Trophoblast cell (in vitro differentiated cells and primary cell): ENCODE measurements at regions not wholly inside any gene's neighbourhood (a gene's known extent, or its start where the extent isn't known, plus 50 kb on each side); places are given as distances from the start of the nearest gene placed in this dataset.

ENCODE experiments used
- DNase-seq, 2 donors: peaks; one replicate each; pipeline ENCODE4 v3.0.0-alpha.2; 2016
- H2AFZ ChIP-seq: 2 replicates; pipeline ENCODE4 v1.6.1; 2013; ENCODE audit warnings: low read length, moderate library complexity, mild to moderate bottlenecking; ENCODE audit not compliant: insufficient read depth, poor library complexity
- H2AK5ac ChIP-seq: 2 replicates; pipeline ENCODE4 v1.6.1; 2013; ENCODE audit warnings: mild to moderate bottlenecking, low read length
- H2BK120ac ChIP-seq: 2 replicates; pipeline ENCODE4 v1.6.1; 2013; ENCODE audit warnings: low read length, mild to moderate bottlenecking, moderate library complexity; ENCODE audit not compliant: insufficient read depth, poor library complexity
- H2BK12ac ChIP-seq: 2 replicates; pipeline ENCODE4 v1.6.1; 2013; ENCODE audit warnings: mild to moderate bottlenecking, low read length, moderate library complexity
- H2BK5ac ChIP-seq: 2 replicates; pipeline ENCODE4 v1.6.1; 2013; ENCODE audit warnings: low read length, low read depth, moderate library complexity, mild to moderate bottlenecking; ENCODE audit not compliant: poor library complexity
- H3K14ac ChIP-seq: 2 replicates; pipeline ENCODE4 v1.6.1; 2013; ENCODE audit warnings: mild to moderate bottlenecking, low read length
- H3K18ac ChIP-seq: 2 replicates; pipeline ENCODE4 v1.6.1; 2013; ENCODE audit warnings: mild to moderate bottlenecking, low read length
- H3K23ac ChIP-seq: 2 replicates; pipeline ENCODE4 v1.6.1; 2013; ENCODE audit warnings: low read length
- H3K27ac ChIP-seq: 2 replicates; pipeline ENCODE4 v1.5.1; 2013; ENCODE audit warnings: low read depth, mild to moderate bottlenecking, inconsistent platforms, low read length, moderate library complexity
- H3K27me3 ChIP-seq: 2 replicates; pipeline ENCODE4 v1.6.1; 2013; ENCODE audit warnings: inconsistent platforms, mild to moderate bottlenecking, low read length, moderate library complexity; ENCODE audit not compliant: insufficient read depth
- H3K36me3 ChIP-seq, 2 experiments: 1 replicate in 1 of 2; 2 replicates in 1 of 2; pipeline ENCODE4 v1.6.1; 2013; ENCODE audit warnings: low read length in 2 of 2, mild to moderate bottlenecking in 2 of 2, moderate library complexity in 1 of 2; ENCODE audit not compliant: insufficient read depth in 2 of 2, control insufficient read depth in 1 of 2
- H3K4ac ChIP-seq: 2 replicates; pipeline ENCODE4 v1.6.1; 2013; ENCODE audit warnings: low read depth, mild to moderate bottlenecking, low read length, moderate library complexity
- H3K4me1 ChIP-seq, 2 experiments: 1 replicate in 1 of 2; 2 replicates in 1 of 2; pipeline ENCODE4 v1.6.1; 2013; ENCODE audit warnings: low read length in 2 of 2, mild to moderate bottlenecking in 2 of 2, moderate library complexity in 1 of 2; ENCODE audit not compliant: insufficient read depth in 2 of 2, control insufficient read depth in 1 of 2
- H3K4me2 ChIP-seq: 2 replicates; pipeline ENCODE4 v1.6.1; 2013; ENCODE audit warnings: inconsistent platforms, mild to moderate bottlenecking, low read length, moderate library complexity
- H3K4me3 ChIP-seq: 2 replicates; pipeline ENCODE4 v1.5.1; 2013; ENCODE audit warnings: mild to moderate bottlenecking, low read depth, low read length, inconsistent platforms
- H3K79me1 ChIP-seq: one replicate; pipeline ENCODE4 v1.6.1; 2013; ENCODE audit warnings: low read length
- H3K79me2 ChIP-seq: 2 replicates; pipeline ENCODE4 v1.6.1; 2013; ENCODE audit warnings: low read length, mild to moderate bottlenecking; ENCODE audit not compliant: control insufficient read depth, insufficient read depth, poor library complexity
- H3K9ac ChIP-seq: 2 replicates; pipeline ENCODE4 v1.6.1; 2013; ENCODE audit warnings: mild to moderate bottlenecking, low read length
- H3K9me3 ChIP-seq: 2 replicates; pipeline ENCODE4 v1.6.1; 2013; ENCODE audit warnings: low read depth, mild to moderate bottlenecking, control low read depth, inconsistent platforms, low read length; ENCODE audit not compliant: insufficient read depth
- H4K12ac ChIP-seq: 2 replicates; pipeline ENCODE4 v1.6.1; 2013; ENCODE audit warnings: low read depth, mild to moderate bottlenecking, low read length, moderate library complexity
- H4K8ac ChIP-seq: 2 replicates; pipeline ENCODE4 v1.6.1; 2013; ENCODE audit warnings: low read depth, mild to moderate bottlenecking, low read length, moderate library complexity
- H4K91ac ChIP-seq: one replicate; pipeline ENCODE4 v1.6.1; 2013; ENCODE audit warnings: low read depth, mild to moderate bottlenecking, low read length, moderate library complexity
- WGBS: extraction: QIAGEN DNeasy Blood & Tissue Kit; methylation state at CpG from one replicate; pipeline ENCODE4 v1.1.7; 2013; ENCODE audit warnings: missing lambda C conversion rate; ENCODE audit not compliant: insufficient read length, insufficient coverage; ENCODE audit errors: extremely low coverage; 5-methylcytosine and 5-hydroxymethylcytosine counted together

DNA sequence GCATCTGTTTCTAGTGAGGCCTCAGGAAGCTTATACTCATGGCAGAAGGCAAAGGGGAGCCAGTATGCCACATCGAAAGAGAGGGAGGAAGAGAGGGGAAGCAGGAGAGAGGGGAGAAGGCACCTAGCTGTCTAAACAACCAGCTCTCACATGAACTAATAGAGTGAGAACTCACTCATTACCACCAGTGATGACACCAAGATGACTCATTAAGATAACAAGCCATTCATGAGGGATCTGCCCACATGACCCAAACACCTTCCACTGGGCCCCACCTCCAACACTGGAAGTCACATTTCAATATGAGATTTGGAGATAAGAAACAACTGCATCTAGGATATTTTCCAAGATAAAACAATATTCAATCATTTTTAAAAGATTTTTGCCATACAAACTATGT, 753.9 kb upstream of the ZEB2 start:
- Histone ChIP-seq H3K18ac (no peak overlapping the region), H3K27me3 (no peaks in the 10 kb centered on the region), H3K4ac (no peak overlapping the region), H3K4me3 (no peak overlapping the region), H3K4me1 (no peaks in the 10 kb centered on the region), H2AK5ac (no peak overlapping the region), H3K36me3 (no peaks in the 10 kb centered on the region), H2AFZ (no peak overlapping the region), H3K4me2 (no peak overlapping the region), H4K91ac (no peak overlapping the region), H2BK12ac (no peak overlapping the region), H3K23ac (no peak overlapping the region), H3K79me2 (no peaks in the 10 kb centered on the region), H3K27ac (no peak overlapping the region), H2BK120ac (no peak overlapping the region), H2BK5ac (no peak overlapping the region), H3K9me3 (no peaks in the 10 kb centered on the region), H4K8ac (no peak overlapping the region), H3K9ac (no peak overlapping the region), H3K79me1 (no peaks in the 10 kb centered on the region), H3K14ac (no peak overlapping the region), H4K12ac (no peak overlapping the region)
- no peak for DNase-seq
- no CpG with 5 or more reads among the region's 1 CpG for WGBS

DNA sequence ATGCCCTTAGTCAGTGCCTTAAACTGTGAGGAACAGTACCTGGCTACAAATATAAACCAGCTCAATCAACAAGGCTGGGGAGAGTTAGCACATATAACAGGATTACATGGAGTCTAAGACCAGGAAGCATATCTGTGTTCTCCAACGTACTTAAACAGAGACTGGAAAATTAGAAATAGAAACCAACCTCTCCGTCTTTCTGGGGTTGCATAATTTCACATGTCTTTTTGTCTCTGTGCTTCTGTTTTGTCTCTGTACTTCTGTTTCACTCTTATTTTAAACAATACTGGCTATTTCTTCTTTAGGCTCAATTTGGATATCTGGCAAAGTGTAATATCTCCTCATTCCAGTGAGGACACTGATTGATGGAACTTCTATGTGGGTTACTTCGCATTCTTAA, 749.0 kb upstream of the ZEB2 start:
- Histone ChIP-seq H3K27ac (no peak overlapping the region), H2AFZ (no peak overlapping the region), H3K4me3 (no peak overlapping the region), H3K14ac (no peak overlapping the region), H4K8ac (no peak overlapping the region), H3K4ac (no peak overlapping the region), H4K91ac (no peak overlapping the region), H3K27me3 (no peaks in the 10 kb centered on the region), H3K9ac (no peak overlapping the region), H2BK12ac (no peak overlapping the region), H4K12ac (no peak overlapping the region), H2AK5ac (no peak overlapping the region), H3K4me2 (no peak overlapping the region), H3K23ac (no peak overlapping the region), H3K79me1 (no peaks in the 10 kb centered on the region), H3K4me1 (no peaks in the 10 kb centered on the region), H3K9me3 (no peaks in the 10 kb centered on the region), H2BK120ac (no peak overlapping the region), H3K18ac (no peak overlapping the region), H3K79me2 (no peaks in the 10 kb centered on the region), H2BK5ac (no peak overlapping the region), H3K36me3 (no peaks in the 10 kb centered on the region)
- no peak for DNase-seq
- WGBS = no CpG with 5 or more reads among the region's 3 CpGs

DNA sequence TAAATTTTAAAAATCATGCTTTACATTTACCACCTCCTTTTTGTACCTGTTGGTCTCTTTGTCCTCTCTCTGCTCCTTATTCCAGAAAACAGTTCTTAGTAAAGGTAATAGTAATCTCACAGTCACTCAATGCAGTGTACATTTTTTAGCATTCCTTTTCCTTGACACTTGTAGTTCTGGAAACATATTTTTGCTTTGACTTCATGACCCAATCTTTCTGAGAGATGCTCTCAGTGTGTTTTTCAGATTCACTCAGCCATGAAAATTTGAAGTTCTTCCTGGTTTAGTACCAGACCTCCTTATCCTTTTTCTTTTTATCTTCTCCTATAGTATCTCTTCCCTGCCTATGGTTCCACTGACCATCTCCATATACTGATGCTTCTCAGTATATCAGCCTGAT, 747.5 kb upstream of the ZEB2 start:
- H3K18ac ChIP-seq = no peak overlapping the region
- H3K4me2 ChIP-seq = no peak overlapping the region
- no peak overlapping the region for H4K8ac ChIP-seq
- no peak overlapping the region for H2BK12ac ChIP-seq
- H3K14ac ChIP-seq = no peak overlapping the region
- no peak overlapping the region for H3K27ac ChIP-seq
- H3K4ac ChIP-seq = no peak overlapping the region
- no peak overlapping the region for H4K12ac ChIP-seq
- no peak overlapping the region for H4K91ac ChIP-seq
- H3K9me3 ChIP-seq = no peaks in the 10 kb centered on the region
- H3K23ac ChIP-seq = no peak overlapping the region
- H2AK5ac ChIP-seq = no peak overlapping the region
- H3K79me1 ChIP-seq = no peaks in the 10 kb centered on the region
- no peaks in the 10 kb centered on the region for H3K27me3 ChIP-seq
- no peak for DNase-seq
- no peak overlapping the region for H3K4me3 ChIP-seq
- no peaks in the 10 kb centered on the region for H3K36me3 ChIP-seq
- no peak overlapping the region for H3K9ac ChIP-seq
- H2BK5ac ChIP-seq = no peak overlapping the region
- H2BK120ac ChIP-seq = no peak overlapping the region
- H3K4me1 ChIP-seq = no peaks in the 10 kb centered on the region
- no peak overlapping the region for H2AFZ ChIP-seq
- H3K79me2 ChIP-seq = no peaks in the 10 kb centered on the region

GRCh38 chr2:145265244-145265643, 745.3 kb upstream of the ZEB2 start:
- no peak overlapping the region for H2BK12ac ChIP-seq
- H4K91ac ChIP-seq = no peak overlapping the region
- no peaks in the 10 kb centered on the region for H3K4me1 ChIP-seq
- H4K8ac ChIP-seq = no peak overlapping the region
- H3K79me1 ChIP-seq = no peaks in the 10 kb centered on the region
- H2AK5ac ChIP-seq = no peak overlapping the region
- 100% methylated on average over 1 of the region's 6 CpGs for WGBS
- H3K79me2 ChIP-seq = no peaks in the 10 kb centered on the region
- no peak overlapping the region for H2AFZ ChIP-seq
- no peak overlapping the region for H2BK5ac ChIP-seq
- no peak for DNase-seq
- H3K27me3 ChIP-seq = no peaks in the 10 kb centered on the region
- no peak overlapping the region for H3K4ac ChIP-seq
- no peak overlapping the region for H3K4me2 ChIP-seq
- no peak overlapping the region for H3K9ac ChIP-seq
- H3K27ac ChIP-seq = no peak overlapping the region
- no peaks in the 10 kb centered on the region for H3K36me3 ChIP-seq
- H2BK120ac ChIP-seq = no peak overlapping the region
- no peak overlapping the region for H3K14ac ChIP-seq
- H3K18ac ChIP-seq = no peak overlapping the region
- H3K23ac ChIP-seq = no peak overlapping the region
- H3K9me3 ChIP-seq = no peaks in the 10 kb centered on the region
- H3K4me3 ChIP-seq = no peak overlapping the region
- H4K12ac ChIP-seq = no peak overlapping the region

- Histone ChIP-seq H2BK5ac (no peak overlapping the region), H2BK12ac (no peak overlapping the region), H4K8ac (no peak overlapping the region), H3K18ac (no peak overlapping the region), H3K27me3 (no peaks in the 10 kb centered on the region), H3K79me1 (no peaks in the 10 kb centered on the region), H3K14ac (no peak overlapping the region), H3K4me1 (no peaks in the 10 kb centered on the region), H3K4ac (no peak overlapping the region), H2AK5ac (no peak overlapping the region), H4K12ac (no peak overlapping the region), H4K91ac (no peak overlapping the region), H3K9ac (no peak overlapping the region), H3K23ac (no peak overlapping the region), H2BK120ac (no peak overlapping the region), H2AFZ (no peak overlapping the region), H3K4me2 (no peak overlapping the region), H3K36me3 (no peaks in the 10 kb centered on the region), H3K79me2 (no peaks in the 10 kb centered on the region), H3K4me3 (no peak overlapping the region), H3K27ac (no peak overlapping the region), H3K9me3 (no peaks in the 10 kb centered on the region)
- DNase-seq = no peak
- no CpG with 5 or more reads among the region's 2 CpGs for WGBS
Measured at GRCh38 chr2:145260674-145261073, 740.8 kb upstream of the ZEB2 start.
